OCI-LY1 (cell line): ENCODE measurements at regions not wholly inside any gene's neighbourhood (a gene's known extent, or its start where the extent isn't known, plus 50 kb on each side); places are given as distances from the start of the nearest gene placed in this dataset.

Experiments used
- H2AFZ ChIP-seq: fragments of 200-600 bp; sonication (generic), shearing (Covaris generic); 2 replicates; pipeline ENCODE4 v1.6.0; 2014; ENCODE audit warnings: antibody characterized with exemption, mild to moderate bottlenecking, low read length
- H3F3A ChIP-seq: fragments of 200-600 bp; sonication (generic), shearing (Covaris generic); 2 replicates; pipeline ENCODE4 v1.6.0; 2014; ENCODE audit warnings: mild to moderate bottlenecking, antibody characterized with exemption, low read length, moderate library complexity; ENCODE audit not compliant: insufficient read depth
- H3K27ac ChIP-seq: fragments of 200-600 bp; sonication (generic); 2 replicates; pipeline ENCODE4 v1.5.1; 2014; ENCODE audit warnings: low read length, mixed run types, mild to moderate bottlenecking, low read depth; ENCODE audit not compliant: poor library complexity, severe bottlenecking
- H3K27me3 ChIP-seq: fragments of 200-600 bp; sonication (generic); 2 replicates; pipeline ENCODE4 v1.6.0; 2014; ENCODE audit warnings: antibody characterized with exemption, mild to moderate bottlenecking, low read length, moderate library complexity; ENCODE audit not compliant: insufficient read depth
- H3K36me3 ChIP-seq: fragments of 200-600 bp; sonication (generic); 2 replicates; pipeline ENCODE4 v1.6.1; 2014; ENCODE audit warnings: mild to moderate bottlenecking, antibody characterized with exemption, low read length, moderate library complexity, mixed read lengths; ENCODE audit not compliant: insufficient read depth
- H3K4me1 ChIP-seq: fragments of 200-600 bp; sonication (generic); 2 replicates; pipeline ENCODE4 v1.5.1; 2014; ENCODE audit warnings: mild to moderate bottlenecking, low read length, moderate library complexity; ENCODE audit not compliant: insufficient read depth, severe bottlenecking
- H3K4me2 ChIP-seq: fragments of 200-600 bp; sonication (generic), shearing (Covaris generic); 2 replicates; pipeline ENCODE4 v1.6.1; 2014; ENCODE audit warnings: low read length
- H3K4me3 ChIP-seq: fragments of 200-600 bp; sonication (generic); 2 replicates; pipeline ENCODE4 v1.5.1; 2014; ENCODE audit warnings: low read length, low read depth, mild to moderate bottlenecking, mixed read lengths; ENCODE audit not compliant: poor library complexity, severe bottlenecking
- H3K79me2 ChIP-seq: fragments of 200-600 bp; shearing (Covaris generic); 2 replicates; pipeline ENCODE4 v1.6.1; 2016; ENCODE audit warnings: mixed run types, low read length, mixed read lengths; ENCODE audit not compliant: insufficient read depth
- H3K9ac ChIP-seq: fragments of 200-600 bp; sonication (generic), shearing (Covaris generic); 2 replicates; pipeline ENCODE4 v1.6.1; 2014; ENCODE audit warnings: mild to moderate bottlenecking, low read length, mixed read lengths
- H3K9me2 ChIP-seq: fragments of 200-600 bp; sonication (generic), shearing (Covaris generic); 2 replicates; pipeline ENCODE4 v1.6.1; 2014; ENCODE audit warnings: low read depth, mild to moderate bottlenecking, low read length, mixed read lengths
- H3K9me3 ChIP-seq: fragments of 200-600 bp; shearing (Covaris generic); 2 replicates; pipeline ENCODE4 v1.6.1; 2014; ENCODE audit warnings: low read length, mixed read lengths
- H4K20me1 ChIP-seq: fragments of 200-600 bp; sonication (generic), shearing (Covaris generic); 2 replicates; pipeline ENCODE4 v1.6.0; 2016; ENCODE audit warnings: mild to moderate bottlenecking, low read length; ENCODE audit not compliant: insufficient read depth
- EZH2 ChIP-seq: fragments of 200-600 bp; sonication (generic), shearing (Covaris generic); IDR thresholded peaks from 2 replicates; pipeline ENCODE4 v1.8.0; 2017; ENCODE audit warnings: borderline replicate concordance, mixed run types, mild to moderate bottlenecking, antibody characterized with exemption, low read length, moderate library complexity, mixed read lengths
- TF ChIP-seq, protein P1 (sequence below): fragments of 200-600 bp; sonication (generic), shearing (Covaris generic); IDR thresholded peaks from 2 replicates; pipeline ENCODE4 v1.5.1; 2017; ENCODE audit warnings: mild to moderate bottlenecking, antibody characterized with exemption, low read length, moderate library complexity, mixed read lengths

- Histone ChIP-seq H3K9me3 (no peaks in the 10 kb centered on the region), H3K4me1 (no peaks in the 10 kb centered on the region), H3K4me3 (no peak overlapping the region), H4K20me1 (no peaks in the 10 kb centered on the region), H3K9ac (no peak overlapping the region), H2AFZ (no peak overlapping the region), H3F3A (no peaks in the 10 kb centered on the region), H3K36me3 (no peaks in the 10 kb centered on the region), H3K9me2 (no peaks in the 10 kb centered on the region), H3K79me2 (no peaks in the 10 kb centered on the region), H3K27ac (no peak overlapping the region), H3K27me3 (no peaks in the 10 kb centered on the region), H3K4me2 (no peak overlapping the region)
- no peak for TF ChIP-seq EZH2
- TF ChIP-seq, protein P1, sequence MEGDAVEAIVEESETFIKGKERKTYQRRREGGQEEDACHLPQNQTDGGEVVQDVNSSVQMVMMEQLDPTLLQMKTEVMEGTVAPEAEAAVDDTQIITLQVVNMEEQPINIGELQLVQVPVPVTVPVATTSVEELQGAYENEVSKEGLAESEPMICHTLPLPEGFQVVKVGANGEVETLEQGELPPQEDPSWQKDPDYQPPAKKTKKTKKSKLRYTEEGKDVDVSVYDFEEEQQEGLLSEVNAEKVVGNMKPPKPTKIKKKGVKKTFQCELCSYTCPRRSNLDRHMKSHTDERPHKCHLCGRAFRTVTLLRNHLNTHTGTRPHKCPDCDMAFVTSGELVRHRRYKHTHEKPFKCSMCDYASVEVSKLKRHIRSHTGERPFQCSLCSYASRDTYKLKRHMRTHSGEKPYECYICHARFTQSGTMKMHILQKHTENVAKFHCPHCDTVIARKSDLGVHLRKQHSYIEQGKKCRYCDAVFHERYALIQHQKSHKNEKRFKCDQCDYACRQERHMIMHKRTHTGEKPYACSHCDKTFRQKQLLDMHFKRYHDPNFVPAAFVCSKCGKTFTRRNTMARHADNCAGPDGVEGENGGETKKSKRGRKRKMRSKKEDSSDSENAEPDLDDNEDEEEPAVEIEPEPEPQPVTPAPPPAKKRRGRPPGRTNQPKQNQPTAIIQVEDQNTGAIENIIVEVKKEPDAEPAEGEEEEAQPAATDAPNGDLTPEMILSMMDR = no peak
Observed at GRCh38 chr11:114784891-114785290, 106.6 kb downstream of the NXPE2 start.

GRCh38 chr11:114785820-114786219 is 107.5 kb downstream of the NXPE2 start:
- H3K9me3 ChIP-seq = no peaks in the 10 kb centered on the region
- H3K27ac ChIP-seq = no peak overlapping the region
- H3F3A ChIP-seq = no peaks in the 10 kb centered on the region
- no peaks in the 10 kb centered on the region for H3K36me3 ChIP-seq
- H3K9me2 ChIP-seq = no peaks in the 10 kb centered on the region
- H3K9ac ChIP-seq = no peak overlapping the region
- no peaks in the 10 kb centered on the region for H3K4me1 ChIP-seq
- H3K4me2 ChIP-seq = no peak overlapping the region
- H3K79me2 ChIP-seq = no peaks in the 10 kb centered on the region
- no peaks in the 10 kb centered on the region for H4K20me1 ChIP-seq
- H3K27me3 ChIP-seq = no peaks in the 10 kb centered on the region
- no peak overlapping the region for H2AFZ ChIP-seq
- H3K4me3 ChIP-seq = no peak overlapping the region
- no peak for TF ChIP-seq EZH2

- H3K36me3 ChIP-seq = no peaks in the 10 kb centered on the region
- H3K4me1 ChIP-seq = no peaks in the 10 kb centered on the region
- H3K79me2 ChIP-seq = no peaks in the 10 kb centered on the region
- no peak overlapping the region for H3K9ac ChIP-seq
- H3K4me3 ChIP-seq = no peak overlapping the region
- no peak overlapping the region for H3K4me2 ChIP-seq
- H3K9me2 ChIP-seq = no peaks in the 10 kb centered on the region
- H3K27ac ChIP-seq = no peak overlapping the region
- no peak for TF ChIP-seq EZH2
- TF ChIP-seq, protein P1 = no peak
- no peaks in the 10 kb centered on the region for H3K27me3 ChIP-seq
- no peaks in the 10 kb centered on the region for H3K9me3 ChIP-seq
- no peak overlapping the region for H2AFZ ChIP-seq
- no peaks in the 10 kb centered on the region for H3F3A ChIP-seq
- no peaks in the 10 kb centered on the region for H4K20me1 ChIP-seq
Observed at GRCh38 chr11:114787126-114787525, 108.8 kb downstream of the NXPE2 start.

DNA sequence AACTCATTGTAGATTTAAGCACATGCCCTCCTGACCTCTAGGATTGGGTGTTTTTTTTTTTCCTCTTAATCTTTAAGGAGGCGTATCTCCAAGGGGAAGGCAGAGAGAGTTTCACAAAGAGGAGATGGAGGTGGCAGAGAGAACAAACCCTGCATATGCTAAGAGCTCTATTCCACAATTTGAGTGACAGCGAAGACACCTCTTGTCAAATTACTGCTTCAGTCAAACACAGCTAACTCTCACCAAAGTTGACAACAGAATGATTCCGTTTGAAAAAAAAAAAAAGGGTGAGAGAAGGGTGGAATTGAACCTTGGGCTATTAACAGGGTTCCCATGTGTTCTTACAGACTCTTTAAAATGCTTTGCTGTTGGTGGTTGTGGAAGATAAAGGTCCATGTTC is 112.6 kb downstream of the NXPE2 start:
- H2AFZ ChIP-seq = no peak overlapping the region
- no peaks in the 10 kb centered on the region for H3F3A ChIP-seq
- no peak overlapping the region for H3K27ac ChIP-seq
- H3K9me2 ChIP-seq = no peaks in the 10 kb centered on the region
- H4K20me1 ChIP-seq = no peaks in the 10 kb centered on the region
- no peaks in the 10 kb centered on the region for H3K4me1 ChIP-seq
- H3K9ac ChIP-seq = no peak overlapping the region
- H3K36me3 ChIP-seq = no peaks in the 10 kb centered on the region
- no peaks in the 10 kb centered on the region for H3K79me2 ChIP-seq
- no peak overlapping the region for H3K4me2 ChIP-seq
- TF ChIP-seq EZH2 = no peak
- TF ChIP-seq, protein P1 = no peak
- no peaks in the 10 kb centered on the region for H3K27me3 ChIP-seq
- no peak overlapping the region for H3K4me3 ChIP-seq
- no peaks in the 10 kb centered on the region for H3K9me3 ChIP-seq
